H1 (cell line): ENCODE measurements at regions not wholly inside any gene's neighbourhood (a gene's known extent, or its start where the extent isn't known, plus 50 kb on each side); places are given as distances from the start of the nearest gene placed in this dataset.
"Not testable (repeated sequence)": the region's sequence is repeated elsewhere in the genome, so short reads cannot be mapped to it uniquely, and the experiment has no call there.

Experiments
- CTCF ChIA-PET: fragments of 300-600 bp; sonication (Branson Sonifier 250); formaldehyde crosslinking; loops from one replicate; lab custom pipeline; 2021; ENCODE audit not compliant: partially characterized antibody; lab: Charles Lee
- POLR2A ChIA-PET: fragments of 300-600 bp; sonication (Branson Sonifier 250); formaldehyde crosslinking; loops from one replicate; lab custom pipeline; 2021; ENCODE audit warnings: inconsistent platforms; ENCODE audit not compliant: partially characterized antibody; lab: Charles Lee
- DNase-seq, 2 experiments: peaks; one replicate each; pipeline versions ENCODE4 v3.0.0 to v3.0.0-alpha.2; 2010 to 2022; ENCODE audit warnings: low spot score in 2 of 2, low read depth in 1 of 2, mixed read lengths in 1 of 2
- FAIRE-seq: peaks from 2 replicates; lab custom pipeline; 2011; peaks lifted over from hg19 to GRCh38; lab: Jason Lieb, UNC
- H2AFZ ChIP-seq: 2 replicates; pipeline ENCODE4 v1.8.1; 2012; ENCODE audit warnings: low read length, inconsistent platforms
- H2AK5ac ChIP-seq: 2 replicates; pipeline ENCODE4 v1.6.1; 2013; ENCODE audit warnings: low read depth, low read length
- H2BK120ac ChIP-seq: replicated peaks from 2 replicates; pipeline ENCODE3; 2013; ENCODE audit warnings: low read depth, low read length, inconsistent platforms
- H2BK12ac ChIP-seq: 2 replicates; pipeline ENCODE4 v1.6.1; 2013; ENCODE audit warnings: low read depth, low read length
- H2BK15ac ChIP-seq: 2 replicates; pipeline ENCODE4 v1.6.1; 2013; ENCODE audit warnings: low read length
- H2BK20ac ChIP-seq: 2 replicates; pipeline ENCODE4 v1.6.1; 2013; ENCODE audit warnings: low read length
- H2BK5ac ChIP-seq: 2 replicates; pipeline ENCODE4 v1.6.1; 2013; ENCODE audit warnings: low read depth, low read length
- H3K14ac ChIP-seq: 2 replicates; pipeline ENCODE4 v1.6.1; 2013; ENCODE audit warnings: inconsistent platforms; ENCODE audit not compliant: insufficient read length
- H3K18ac ChIP-seq: 2 replicates; pipeline ENCODE4 v1.6.1; 2013; ENCODE audit warnings: low read length; ENCODE audit errors: extremely low read depth
- H3K23ac ChIP-seq: 2 replicates; pipeline ENCODE4 v1.6.1; 2013; ENCODE audit warnings: inconsistent platforms; ENCODE audit not compliant: insufficient read length
- H3K23me2 ChIP-seq: 2 replicates; pipeline ENCODE4 v1.6.1; 2013; ENCODE audit warnings: low read depth, low read length
- H3K27ac ChIP-seq: 2 replicates; pipeline ENCODE4 v1.6.1; 2011; ENCODE audit warnings: low read depth, low read length, inconsistent platforms
- H3K27me3 ChIP-seq, 4 experiments: replicated peaks in 1 of 4; 1 replicate in 1 of 4; 2 replicates in 3 of 4; pipeline versions ENCODE4 v1.6.1 to v1.8.1; 2011 to 2013; ENCODE audit warnings: low read length in 3 of 4, mild to moderate bottlenecking in 3 of 4, inconsistent platforms in 2 of 4, mixed read lengths in 2 of 4, moderate library complexity in 1 of 4; ENCODE audit not compliant: control insufficient read depth in 3 of 4, insufficient read depth in 3 of 4; ENCODE audit errors: extremely low read depth in 1 of 4
- H3K36me3 ChIP-seq, 4 experiments: 2 replicates each; pipeline versions ENCODE4 v1.6.1 to v1.8.1; 2011 to 2013; ENCODE audit warnings: mild to moderate bottlenecking in 4 of 4, low read length in 3 of 4, moderate library complexity in 2 of 4, control low read depth in 1 of 4, inconsistent platforms in 1 of 4; ENCODE audit not compliant: insufficient read depth in 4 of 4, control insufficient read depth in 2 of 4
- H3K4ac ChIP-seq: replicated peaks from 2 replicates; pipeline ENCODE3; 2013; ENCODE audit warnings: low read length, low read depth, mixed read lengths, inconsistent platforms; ENCODE audit not compliant: insufficient read length
- H3K4me1 ChIP-seq, 4 experiments: replicated peaks in 1 of 4; 1 replicate in 1 of 4; 2 replicates in 3 of 4; pipeline versions ENCODE4 v1.6.1 to v1.8.1; 2011 to 2013; ENCODE audit warnings: low read length in 3 of 4, inconsistent platforms in 2 of 4, mixed read lengths in 1 of 4; ENCODE audit not compliant: insufficient read depth in 4 of 4, control insufficient read depth in 3 of 4
- H3K4me2 ChIP-seq, 2 experiments: 2 replicates each; pipeline versions ENCODE4 v1.6.1 to v1.8.1; 2011 to 2013; ENCODE audit warnings: low read depth in 2 of 2, low read length in 2 of 2, control low read depth in 1 of 2, inconsistent platforms in 1 of 2, mild to moderate bottlenecking in 1 of 2; ENCODE audit not compliant: insufficient read depth in 1 of 2
- H3K4me3 ChIP-seq, 4 experiments: fragments of 200-600, 300-600 bp in 1 of 4; sonication (generic), shearing (Covaris generic), sonication (Bioruptor Twin) in 1 of 4; 2 replicates each; pipeline versions ENCODE4 v1.5.1 to v1.8.1; 2011 to 2016; ENCODE audit warnings: low read length in 4 of 4, low read depth in 3 of 4, control low read depth in 2 of 4, inconsistent platforms in 2 of 4, mild to moderate bottlenecking in 2 of 4, mixed read lengths in 1 of 4, moderate library complexity in 1 of 4; ENCODE audit not compliant: insufficient read depth in 2 of 4; ENCODE audit errors: extremely low read depth in 1 of 4
- H3K56ac ChIP-seq: replicated peaks from 2 replicates; pipeline ENCODE3; 2013; ENCODE audit warnings: low read depth, mild to moderate bottlenecking, mixed read lengths, low read length, inconsistent platforms; ENCODE audit not compliant: insufficient read length
- H3K79me1 ChIP-seq: 2 replicates; pipeline ENCODE4 v1.6.1; 2013; ENCODE audit warnings: low read depth, low read length, control low read depth
- H3K79me2 ChIP-seq, 2 experiments: 2 replicates each; pipeline versions ENCODE4 v1.6.1 to v1.8.1; 2012 to 2013; ENCODE audit warnings: low read length in 2 of 2, mild to moderate bottlenecking in 2 of 2, inconsistent platforms in 1 of 2; ENCODE audit not compliant: insufficient read depth in 2 of 2, control insufficient read depth in 1 of 2
- H3K9ac ChIP-seq, 4 experiments: replicated peaks in 1 of 4; 1 replicate in 1 of 4; 2 replicates in 3 of 4; pipeline versions ENCODE4 v1.6.1 to v1.8.1; 2011 to 2013; ENCODE audit warnings: low read depth in 3 of 4, low read length in 3 of 4, control low read depth in 2 of 4, mild to moderate bottlenecking in 2 of 4, moderate library complexity in 2 of 4, inconsistent platforms in 1 of 4; ENCODE audit errors: extremely low read depth in 1 of 4
- H3K9me3 ChIP-seq, 2 experiments: 2 replicates each; pipeline versions ENCODE4 v1.6.1 to v1.8.1; 2012 to 2013; ENCODE audit warnings: mild to moderate bottlenecking in 2 of 2, moderate library complexity in 2 of 2, control low read depth in 1 of 2, inconsistent platforms in 1 of 2, low read depth in 1 of 2, low read length in 1 of 2, mixed read lengths in 1 of 2; ENCODE audit not compliant: insufficient read depth in 2 of 2
- H4K20me1 ChIP-seq, 2 experiments: replicated peaks in 1 of 2; 2 replicates each; pipeline versions ENCODE3 to v1.8.1; 2011 to 2013; ENCODE audit warnings: inconsistent platforms in 2 of 2, low read length in 2 of 2, mild to moderate bottlenecking in 1 of 2; ENCODE audit not compliant: insufficient read depth in 2 of 2, control insufficient read depth in 1 of 2
- H4K5ac ChIP-seq: 2 replicates; pipeline ENCODE4 v1.6.1; 2013; ENCODE audit warnings: low read length, low read depth, mixed read lengths, inconsistent platforms; ENCODE audit not compliant: insufficient read length
- H4K8ac ChIP-seq: 2 replicates; pipeline ENCODE4 v1.8.0; 2013; ENCODE audit warnings: mild to moderate bottlenecking, moderate library complexity, low read length, inconsistent platforms; ENCODE audit not compliant: insufficient read depth; ENCODE audit errors: extremely low read depth
- H4K91ac ChIP-seq: replicated peaks from 2 replicates; pipeline ENCODE3; 2013; ENCODE audit warnings: low read length, mixed read lengths, inconsistent platforms; ENCODE audit not compliant: insufficient read length
- whole genome bisulfite sequencing, 2 experiments: shearing (Covaris generic) in 1 of 2; methylation state at CpG; one replicate each; pipeline versions ENCODE4 v1.1.6 to v1.1.7; 2013 to 2015; ENCODE audit warnings: low lambda C conversion rate in 2 of 2, mixed read lengths in 2 of 2, inconsistent platforms in 1 of 2, low coverage in 1 of 2, missing lambda C conversion rate in 1 of 2; ENCODE audit not compliant: insufficient replicate concordance in 2 of 2, insufficient coverage in 1 of 2, insufficient read length in 1 of 2; ENCODE audit errors: extremely low coverage in 1 of 2, missing lambda C conversion rate in 1 of 2; 5-methylcytosine and 5-hydroxymethylcytosine counted together

- H3K4ac ChIP-seq, H4K91ac ChIP-seq, H2BK5ac ChIP-seq, H3K9ac ChIP-seq, H2BK120ac ChIP-seq, H3K4me3 ChIP-seq, H3K9me3 ChIP-seq, FAIRE-seq, H3K23me2 ChIP-seq, H4K5ac ChIP-seq, POLR2A ChIA-PET, H3K56ac ChIP-seq, DNase-seq, H4K8ac ChIP-seq, H3K79me2 ChIP-seq, H3K79me1 ChIP-seq, H3K4me1 ChIP-seq, H4K20me1 ChIP-seq, H2AFZ ChIP-seq, H3K18ac ChIP-seq, H3K14ac ChIP-seq, H2BK12ac ChIP-seq, H3K27me3 ChIP-seq, H3K4me2 ChIP-seq, H3K27ac ChIP-seq, H2BK20ac ChIP-seq, H3K23ac ChIP-seq, H2BK15ac ChIP-seq, CTCF ChIA-PET, H3K36me3 ChIP-seq, H2AK5ac ChIP-seq: not testable (repeated sequence)
- WGBS, 2 experiments = 83% methylated on average over 2 of the region's 2 CpGs; no CpG with 5 or more reads in 1 of the 2 experiments
Measured at GRCh38 chr21:17127395-17127794, 385.4 kb upstream of the CXADR start.
